ENCODE measurements at regions not wholly inside any gene's neighbourhood (a gene's known extent, or its start where the extent isn't known, plus 50 kb on each side); places are given as distances from the start of the nearest gene placed in this dataset.

DNA sequence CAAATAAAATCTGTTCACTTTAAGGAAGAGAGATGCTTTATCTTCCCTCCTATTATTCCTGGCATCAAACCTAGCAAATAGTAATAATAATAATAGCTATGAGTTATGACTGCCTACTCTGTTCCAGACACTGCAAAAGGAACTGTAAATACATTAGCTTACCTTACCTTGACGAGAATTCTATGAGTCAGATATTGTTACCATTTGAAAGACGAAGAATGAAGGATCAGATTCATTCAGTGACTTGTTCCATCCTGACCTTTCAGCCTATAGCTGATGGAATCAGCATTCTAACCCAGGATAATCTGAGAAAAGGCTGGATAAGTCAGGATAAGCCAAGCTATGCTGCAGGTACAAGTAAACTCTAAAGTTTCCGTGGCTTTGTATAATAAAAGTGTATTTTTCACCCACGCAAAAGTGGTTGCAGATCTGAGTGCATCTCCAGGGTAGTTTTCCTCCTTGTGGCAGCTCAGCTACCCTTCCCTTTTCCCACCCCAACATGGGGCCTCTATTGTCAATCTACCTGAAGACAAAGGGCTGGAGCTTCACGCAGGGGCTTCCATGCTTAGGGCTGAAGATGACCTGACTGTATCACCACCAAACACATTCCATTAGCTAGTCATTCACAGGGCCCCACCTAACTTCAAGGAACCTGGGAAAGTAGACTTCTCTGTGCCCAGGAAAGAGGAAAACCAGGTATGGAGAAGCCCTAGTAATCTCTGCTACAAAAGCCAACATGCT lies 57.2 kb upstream of the CCND2 start:
- no peak for TF ChIP-seq CTCF (IDR thresholded peaks at IDR 0.05)
- Mint-ChIP-seq H3K4me1 (peaks cover 69% of the 10 kb centered on the region), H3K4me3 (no peak overlapping the region), H3K27ac (peak overlapping the region; percentile 96 to 99 (median 99)), H3K9me3 (peaks cover 0 to 4% (median 0%) of the 10 kb centered on the region in 7 donors), H3K27me3 (ENCODE audit: low read depth in 3 of 3) (peaks cover 0 to 4% (median 2%) of the 10 kb centered on the region in 3 donors), H3K36me3 (no peaks in the 10 kb centered on the region)
- Histone ChIP-seq H3K9ac (ENCODE audit: insufficient read depth, low read length, poor library complexity, severe bottlenecking) (no peak overlapping the region), H3K4me2 (replicated peaks; ENCODE audit: extremely low read depth, low read length, poor library complexity, severe bottlenecking) (no peak overlapping the region), H4K20me1 (ENCODE audit: insufficient read depth, low read length) (no peaks in the 10 kb centered on the region), H2AFZ (ENCODE audit: insufficient read depth, low read depth, low read length, poor library complexity, severe bottlenecking) (peak overlapping the region; percentile 24), H3K36me3 (replicated peaks in 1 of 2; ENCODE audit: control insufficient read depth in 1 of 2, insufficient read depth in 2 of 2, low read length in 2 of 2) (no peaks in the 10 kb centered on the region), H3K4me1 (ENCODE audit: control insufficient read depth in 1 of 2, insufficient read depth in 2 of 2, low read length in 2 of 2) (peaks cover 60 to 66% of the 10 kb centered on the region in 2 donors), H3K27ac (ENCODE audit: low read depth in 1 of 2, low read length in 2 of 2) (peak overlapping the region in 1 of 2 donors; percentile 97), H3K9me3 (replicated peaks in 1 of 2; ENCODE audit: control insufficient read depth in 1 of 2, insufficient read depth in 1 of 2, low read length in 2 of 2) (no peaks in the 10 kb centered on the region), H3K27me3 (ENCODE audit: control insufficient read depth in 2 of 2, insufficient read depth in 2 of 2, low read length in 2 of 2) (no peaks in the 10 kb centered on the region), H3K79me2 (ENCODE audit: insufficient read depth, low read length) (no peaks in the 10 kb centered on the region), H3K4me3 (replicated peaks in 1 of 3; ENCODE audit: low read depth in 2 of 3, low read length in 3 of 3) (no peak overlapping the region)
- intact Hi-C loops (cut with micrococcal nuclease), result loop anchor here (2.0 to 10.0 kb wide), 3 partner anchors 56 to 344 kb away; partner anchors contain the start of genes CCND2 (in 1 of the 2) and PARP11 (in 1 of the 2)
- no peak for DNase-seq
- WGBS (ENCODE audit: insufficient coverage), result no CpG with 5 or more reads among the region's 5 CpGs

DNA sequence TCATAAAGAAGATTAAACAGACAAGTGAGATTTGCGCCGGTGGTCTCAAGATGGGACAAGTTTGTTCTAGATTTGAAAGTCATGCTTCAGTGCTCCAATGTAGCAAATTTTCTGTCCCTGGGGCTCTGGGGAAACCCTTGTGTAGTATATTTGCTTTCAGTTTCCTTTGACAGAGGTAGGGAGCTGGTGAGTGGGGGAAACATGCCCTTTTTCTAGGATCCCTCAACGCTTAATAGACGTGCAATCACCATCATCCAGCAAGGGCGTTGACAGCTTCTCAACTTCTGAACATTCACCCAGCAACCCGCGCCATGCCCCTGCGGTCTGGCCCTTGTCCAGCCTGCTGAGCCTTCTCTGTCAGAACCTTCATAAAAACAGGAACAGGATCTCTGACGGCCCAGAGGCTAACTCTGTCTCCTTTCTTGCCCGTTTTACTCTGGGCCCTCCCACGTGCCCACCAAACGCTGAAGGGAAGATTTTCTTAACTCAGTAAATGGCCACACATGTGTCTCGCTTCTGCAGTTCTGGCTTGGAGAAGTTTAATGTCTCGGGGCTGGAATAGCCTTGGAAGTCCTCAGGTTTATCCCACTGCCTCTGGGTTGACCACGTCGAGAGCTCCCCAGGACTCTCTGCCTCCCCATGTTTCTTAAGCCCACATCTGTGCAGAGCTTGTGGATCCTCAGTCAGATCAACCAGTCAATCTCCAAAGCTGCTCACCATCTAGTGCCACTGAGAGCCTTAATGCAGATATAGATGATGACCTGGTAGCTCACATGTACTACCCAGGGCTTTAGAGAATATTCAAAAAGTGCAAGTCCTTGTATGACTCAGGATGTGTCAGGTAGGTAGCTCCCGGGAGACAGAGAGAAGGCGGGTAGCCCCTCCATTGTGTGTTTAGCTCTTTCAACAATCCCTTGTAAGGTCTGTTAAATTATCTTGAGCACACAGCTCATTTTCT lies 58.1 kb upstream of the CCND2 start:
- Histone ChIP-seq H2AFZ (ENCODE audit: insufficient read depth, low read depth, low read length, poor library complexity, severe bottlenecking) (peak overlapping the region; percentile 44), H3K4me3 (replicated peaks in 1 of 3; ENCODE audit: low read depth in 2 of 3, low read length in 3 of 3) (peak overlapping the region; percentile 24 to 69 (median 28)), H3K27me3 (ENCODE audit: control insufficient read depth in 2 of 2, insufficient read depth in 2 of 2, low read length in 2 of 2) (no peaks in the 10 kb centered on the region), H3K9me3 (replicated peaks in 1 of 2; ENCODE audit: control insufficient read depth in 1 of 2, insufficient read depth in 1 of 2, low read length in 2 of 2) (no peaks in the 10 kb centered on the region), H3K4me2 (replicated peaks; ENCODE audit: extremely low read depth, low read length, poor library complexity, severe bottlenecking) (peak overlapping the region; percentile 70), H3K4me1 (ENCODE audit: control insufficient read depth in 1 of 2, insufficient read depth in 2 of 2, low read length in 2 of 2) (peaks cover 56 to 58% of the 10 kb centered on the region in 2 donors), H4K20me1 (ENCODE audit: insufficient read depth, low read length) (no peaks in the 10 kb centered on the region), H3K27ac (ENCODE audit: low read depth in 1 of 2, low read length in 2 of 2) (peak overlapping the region; percentile 83 to 97), H3K36me3 (replicated peaks in 1 of 2; ENCODE audit: control insufficient read depth in 1 of 2, insufficient read depth in 2 of 2, low read length in 2 of 2) (no peaks in the 10 kb centered on the region), H3K79me2 (ENCODE audit: insufficient read depth, low read length) (no peaks in the 10 kb centered on the region), H3K9ac (ENCODE audit: insufficient read depth, low read length, poor library complexity, severe bottlenecking) (peak overlapping the region; percentile 75)
- Mint-ChIP-seq H3K27me3 (ENCODE audit: low read depth in 3 of 3) (peaks cover 0 to 4% (median 2%) of the 10 kb centered on the region in 3 donors), H3K36me3 (no peaks in the 10 kb centered on the region), H3K4me1 (peaks cover 63% of the 10 kb centered on the region), H3K4me3 (peak overlapping the region; percentile 71 to 89), H3K9me3 (peaks cover 0 to 4% (median 0%) of the 10 kb centered on the region in 7 donors), H3K27ac (peak overlapping the region; percentile 96 to 99 (median 99))
- no peak for TF ChIP-seq CTCF (IDR thresholded peaks at IDR 0.05)
- intact Hi-C loops (cut with micrococcal nuclease), result loop anchor here (2.0 to 10.0 kb wide), 4 partner anchors 53 to 343 kb away; partner anchors contain the start of genes CCND2 (in 1 of the 2) and PARP11 (in 1 of the 2)
- DNase-seq, result peak; percentile 96 to 97 (median 97)
- 3% methylated on average over 9 of the region's 18 CpGs for WGBS (ENCODE audit: insufficient coverage)
